Superior temporal gyrus (tissue), 1 donor: ENCODE measurements at regions not wholly inside any gene's neighbourhood (a gene's known extent, or its start where the extent isn't known, plus 50 kb on each side); places are given as distances from the start of the nearest gene placed in this dataset.

ENCODE experiments used
- DNase-seq: peaks from one replicate; pipeline ENCODE4 v3.0.0-alpha.2; 2016; ENCODE audit errors: extremely low spot score

- no peak for DNase-seq
Measured at GRCh38 chr18:24561369-24561965, 101.0 kb downstream of the HRH4 start.

DNA sequence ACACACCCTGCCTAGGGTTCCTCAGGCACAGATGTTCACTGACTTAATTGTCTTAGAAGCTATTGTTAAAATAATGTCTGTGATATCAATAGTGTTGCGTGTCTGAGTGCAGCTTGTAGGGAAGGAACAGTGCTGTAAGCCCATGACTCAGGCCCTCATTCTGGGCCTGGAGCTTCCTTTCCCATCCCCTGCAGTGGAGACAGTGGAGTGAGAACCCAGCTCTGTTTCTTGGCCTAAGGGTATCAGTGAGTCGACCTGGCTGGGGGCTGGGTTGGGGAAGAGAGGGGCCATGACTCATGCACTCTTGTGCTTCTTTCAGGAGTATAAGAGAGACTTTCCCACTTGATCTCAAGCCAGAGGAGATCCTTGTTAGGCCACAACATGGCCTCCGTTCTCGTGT is 106.8 kb downstream of the HRH4 start:
- DNase-seq = no peak

DNA sequence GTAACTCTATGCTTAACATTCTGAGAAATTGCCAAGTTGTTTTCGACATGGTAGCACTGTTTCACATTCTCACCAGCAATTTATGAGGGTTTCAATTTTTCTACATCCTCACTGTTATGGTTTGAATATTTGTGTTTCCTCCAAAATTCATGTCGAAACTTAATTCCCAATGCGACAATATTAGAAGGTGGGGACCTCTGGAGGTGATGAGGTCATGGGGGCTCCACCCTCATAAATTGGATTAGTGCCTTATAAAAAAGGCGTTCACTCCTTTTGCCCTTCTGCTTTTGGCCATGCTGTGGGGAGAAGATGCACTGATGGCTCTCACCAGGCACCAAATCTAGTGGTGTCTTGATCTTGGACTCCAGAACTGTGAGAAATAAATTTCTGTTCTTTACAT is 110.3 kb downstream of the HRH4 start:
- no peak for DNase-seq

- no peak for DNase-seq
Measured at GRCh38 chr18:24582771-24583170, 122.3 kb downstream of the HRH4 start.

GRCh38 chr18:24584205-24584604 is 123.8 kb downstream of the HRH4 start:
- DNase-seq = no peak

GRCh38 chr18:24584813-24585212 is 124.4 kb downstream of the HRH4 start:
- DNase-seq = no peak

GRCh38 chr18:24585996-24586566 is 125.6 kb downstream of the HRH4 start:
- DNase-seq = no peak

- DNase-seq = no peak
Measured at GRCh38 chr18:24586662-24587360, 126.4 kb downstream of the HRH4 start.

DNA sequence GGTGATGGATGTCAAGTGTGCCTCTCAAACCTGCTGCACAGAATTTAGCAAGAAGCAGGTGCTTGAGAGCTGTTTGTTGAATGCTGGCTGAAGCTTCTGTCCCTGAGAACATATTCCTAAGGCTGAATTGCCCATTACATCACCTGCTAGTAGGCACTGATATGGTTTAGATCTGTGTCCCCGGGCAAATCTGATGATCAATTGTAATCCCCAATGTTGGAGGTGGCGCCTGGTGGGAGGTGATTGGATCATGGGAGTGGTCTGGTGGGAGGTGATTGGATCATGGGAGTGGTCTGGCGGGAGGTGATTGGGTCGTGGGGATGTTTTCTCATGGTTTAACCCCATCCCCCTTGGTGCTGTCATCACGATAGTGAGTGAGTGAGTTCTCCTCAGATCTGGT is 128.0 kb downstream of the HRH4 start:
- no peak for DNase-seq

GRCh38 chr18:24590946-24591345 is 130.5 kb downstream of the HRH4 start:
- DNase-seq = no peak

DNA sequence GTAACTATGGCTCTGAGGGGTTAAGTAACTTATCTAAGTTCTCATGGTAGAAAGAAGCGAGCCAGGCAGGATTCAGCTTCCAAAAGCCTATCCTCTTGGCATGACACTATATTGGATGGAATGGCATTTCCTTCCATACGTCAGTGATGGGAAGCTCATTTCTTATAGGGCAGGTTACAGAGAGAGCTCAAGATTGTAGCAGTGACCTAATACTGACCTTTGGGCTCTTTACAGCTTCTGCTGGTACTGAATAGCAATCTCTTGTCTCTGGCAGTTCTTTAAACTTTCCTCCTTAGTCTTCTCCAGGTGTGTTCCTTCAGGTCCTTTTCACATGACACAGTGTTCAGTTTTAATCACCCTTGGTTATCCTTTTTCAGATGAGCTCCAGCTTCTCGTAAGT is 133.0 kb downstream of the HRH4 start:
- no peak for DNase-seq

- DNase-seq = no peak
Measured at GRCh38 chr18:24593886-24594285, 133.4 kb downstream of the HRH4 start.

DNA sequence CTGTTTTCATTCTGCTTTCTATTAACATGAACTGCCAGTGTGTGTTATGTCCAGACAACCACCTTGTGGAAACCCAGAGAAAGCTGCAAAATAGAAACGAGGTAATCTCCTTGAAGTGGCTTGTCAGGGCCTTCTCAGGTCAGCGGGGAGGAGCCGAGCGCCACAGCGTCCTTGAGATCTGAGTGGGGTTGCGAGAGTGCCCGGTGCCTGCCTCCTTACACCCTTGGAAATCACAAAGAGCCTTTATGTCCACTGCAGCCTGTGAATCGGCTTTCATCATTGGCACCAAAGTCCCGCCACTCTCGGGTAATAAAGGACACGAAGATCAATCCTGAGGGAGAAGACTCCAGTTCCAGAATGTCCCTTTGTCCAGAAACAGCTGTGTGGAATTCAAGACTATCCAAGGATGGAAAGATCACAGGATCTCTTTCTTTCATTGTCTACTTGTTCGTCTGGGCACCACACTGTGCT is 135.2 kb downstream of the HRH4 start:
- DNase-seq = peak; percentile 21

DNA sequence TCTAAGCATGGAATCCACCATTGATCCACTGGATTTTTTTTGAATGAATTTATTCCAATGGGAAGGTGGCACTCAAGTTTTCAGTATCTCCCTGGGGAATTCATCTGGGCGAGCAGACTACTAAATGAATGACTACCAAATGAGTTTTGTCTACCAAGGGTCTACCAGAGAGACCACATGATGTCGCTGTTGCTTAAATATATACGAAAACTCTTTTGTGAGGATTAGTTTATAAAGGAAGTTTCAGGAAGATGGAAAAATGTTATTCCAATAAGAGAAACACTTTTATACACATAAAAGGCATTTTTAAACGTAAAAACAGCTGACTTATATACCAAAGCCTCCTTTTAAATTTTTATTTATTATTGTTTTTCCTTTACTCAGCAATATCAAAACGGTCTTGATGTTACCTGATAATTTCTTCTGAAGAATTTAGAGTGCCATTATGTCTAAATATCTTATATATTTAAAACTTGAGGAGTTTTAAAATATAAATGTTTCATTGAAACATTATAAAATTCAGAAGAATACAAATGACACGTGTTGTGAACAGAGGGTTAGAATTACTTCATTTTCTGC is 139.7 kb downstream of the HRH4 start:
- peak; percentile 94 for DNase-seq

GRCh38 chr18:24601585-24601984 is 141.1 kb downstream of the HRH4 start:
- DNase-seq = no peak

DNA sequence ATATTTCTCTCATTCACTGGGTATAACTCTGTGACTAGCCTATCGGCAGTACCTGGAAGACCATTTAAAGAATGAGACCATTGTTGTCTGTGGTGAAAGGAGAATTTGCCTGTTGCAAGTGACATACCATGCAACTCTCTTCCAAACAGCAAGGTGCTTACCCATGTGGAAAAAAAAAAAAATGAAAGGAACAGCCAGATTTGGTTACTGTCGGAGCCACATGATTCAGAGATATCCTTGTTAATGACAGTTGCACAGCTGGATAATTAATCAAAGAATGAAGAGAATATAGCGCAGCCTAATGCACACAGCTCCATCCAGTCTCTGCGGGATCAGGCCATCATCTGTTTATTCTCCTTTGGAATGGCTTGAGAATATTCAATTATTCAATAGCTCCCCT is 141.8 kb downstream of the HRH4 start:
- DNase-seq = no peak

- no peak for DNase-seq
Measured at GRCh38 chr18:24603151-24603550, 142.7 kb downstream of the HRH4 start.

GRCh38 chr18:24605444-24605843 is 145.0 kb downstream of the HRH4 start:
- no peak for DNase-seq

- DNase-seq = no peak
Measured at GRCh38 chr18:24609254-24609653, 148.8 kb downstream of the HRH4 start.

GRCh38 chr18:24611075-24611474 is 150.6 kb downstream of the HRH4 start:
- no peak for DNase-seq

DNA sequence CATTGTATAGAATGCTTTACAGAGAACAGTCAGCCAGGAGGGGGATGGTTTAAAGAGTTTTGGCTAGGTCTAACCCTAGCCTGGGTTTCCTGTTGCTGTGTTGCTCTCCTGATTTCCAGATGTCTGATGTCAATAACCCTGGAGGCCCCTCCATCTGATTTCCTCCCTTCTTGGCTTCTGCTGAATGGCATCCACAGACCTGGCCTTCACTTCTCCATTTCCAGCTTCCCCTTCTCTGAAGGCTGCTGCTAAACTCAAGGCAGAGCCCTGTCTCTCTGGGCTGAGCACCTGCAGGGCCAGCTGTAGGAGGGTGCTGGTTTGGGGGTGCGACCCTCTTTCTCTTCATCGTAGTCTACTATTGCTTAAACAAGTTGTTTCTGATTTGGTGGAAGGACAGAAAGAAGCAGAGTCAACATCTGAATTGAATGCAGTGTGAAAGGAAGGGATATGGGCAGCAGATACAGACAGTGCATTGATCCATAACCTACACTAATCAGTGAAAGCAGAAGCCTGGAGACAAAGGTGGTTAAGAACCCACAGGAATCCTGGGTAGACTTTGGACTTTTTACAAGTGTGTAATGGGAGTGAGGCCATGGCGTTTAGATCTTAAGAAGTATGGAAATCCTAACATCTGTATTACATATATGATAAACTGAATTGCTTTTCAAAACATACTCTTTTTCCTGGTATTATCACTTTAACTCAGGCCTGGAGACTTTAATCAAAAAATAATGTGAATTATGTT is 153.6 kb downstream of the HRH4 start:
- no peak for DNase-seq

DNA sequence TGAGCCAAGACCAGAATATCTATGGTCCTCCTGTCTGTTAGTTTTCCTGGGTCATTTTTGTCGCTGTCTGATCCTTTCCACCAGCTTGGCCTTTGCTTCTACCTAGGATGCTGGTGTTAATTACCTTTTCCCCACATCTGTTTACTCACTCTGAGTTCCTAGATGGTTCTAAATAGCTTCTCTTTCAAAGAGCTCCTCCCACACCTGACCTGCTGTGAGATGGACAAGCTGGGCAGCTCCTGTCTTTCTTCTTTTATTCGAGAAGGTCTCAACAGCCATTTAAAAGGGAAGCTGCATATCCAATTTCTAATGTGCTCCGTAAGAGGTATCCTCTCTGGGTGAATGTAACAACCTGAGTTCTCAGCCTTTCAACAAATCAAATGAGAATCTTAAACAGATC is 156.2 kb downstream of the HRH4 start:
- no peak for DNase-seq
